ENCODE measurements at regions not wholly inside any gene's neighbourhood (a gene's known extent, or its start where the extent isn't known, plus 50 kb on each side); places are given as distances from the start of the nearest gene placed in this dataset.

DNA sequence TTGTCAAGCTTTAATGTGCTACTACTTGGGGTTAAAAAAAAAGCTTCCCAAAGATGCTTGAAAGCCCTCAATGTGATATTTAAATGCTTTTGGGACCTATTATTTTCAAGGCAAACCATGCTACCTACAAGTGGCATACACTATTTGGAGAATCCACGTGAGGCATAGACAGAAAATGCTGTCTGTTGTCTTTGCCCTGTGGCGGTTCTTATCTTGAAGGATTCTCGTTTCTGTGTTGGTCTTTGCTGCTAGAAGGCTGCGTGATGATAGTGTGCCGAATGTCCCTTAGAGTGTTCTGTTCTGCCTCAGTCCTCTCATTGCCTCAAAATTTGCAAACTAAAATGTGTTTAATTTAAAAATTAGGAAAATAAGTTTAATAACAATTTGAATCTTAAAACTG lies 356.2 kb upstream of the RARB start:
- intact Hi-C loops (cut with DNase I), result no loop called here
- no peaks in the 10 kb centered on the region for H3K4me1 ChIP-seq
- no peaks in the 10 kb centered on the region for H3K36me3 ChIP-seq
- TF ChIP-seq POLR2A (IDR thresholded peaks at IDR 0.05), result no peak
- no peaks in the 10 kb centered on the region for H3K9me3 ChIP-seq
- no peak overlapping the region for H3K27ac ChIP-seq
- no peak overlapping the region for H3K4me3 ChIP-seq
- WGBS, 2 donors, result 90 to 92% methylated on average over 5 of the region's 5 CpGs
- DNase-seq, result no peak
- no peaks in the 10 kb centered on the region for H3K27me3 ChIP-seq

DNA sequence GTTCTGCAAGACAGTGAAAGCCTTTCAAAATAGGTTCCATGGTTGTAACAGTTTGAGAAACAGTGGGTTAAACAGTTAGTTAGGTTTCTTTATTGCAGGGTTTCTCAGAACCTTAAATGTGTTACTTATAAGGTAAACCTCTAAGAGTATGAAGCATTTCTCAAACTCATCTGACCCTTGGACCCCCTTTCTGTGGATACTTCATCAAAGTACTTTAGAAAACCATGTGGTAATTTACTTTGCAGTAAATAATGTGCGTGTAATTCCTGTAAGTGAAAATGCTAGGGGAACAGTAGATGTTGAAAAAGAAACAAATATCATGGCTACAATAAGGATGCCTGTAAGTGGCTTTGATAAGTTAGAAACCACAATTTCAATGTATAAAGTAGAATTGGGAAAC lies 354.6 kb upstream of the RARB start:
- no peaks in the 10 kb centered on the region for H3K36me3 ChIP-seq
- no peak overlapping the region for H3K4me3 ChIP-seq
- DNase-seq, result no peak
- no peaks in the 10 kb centered on the region for H3K27me3 ChIP-seq
- no peak for TF ChIP-seq POLR2A (IDR thresholded peaks at IDR 0.05)
- no peaks in the 10 kb centered on the region for H3K4me1 ChIP-seq
- no peak overlapping the region for H3K27ac ChIP-seq
- WGBS, 2 donors, result 79 to 96% methylated on average over 1 of the region's 1 CpG
- intact Hi-C loops (cut with DNase I), result no loop called here
- no peaks in the 10 kb centered on the region for H3K9me3 ChIP-seq

DNA sequence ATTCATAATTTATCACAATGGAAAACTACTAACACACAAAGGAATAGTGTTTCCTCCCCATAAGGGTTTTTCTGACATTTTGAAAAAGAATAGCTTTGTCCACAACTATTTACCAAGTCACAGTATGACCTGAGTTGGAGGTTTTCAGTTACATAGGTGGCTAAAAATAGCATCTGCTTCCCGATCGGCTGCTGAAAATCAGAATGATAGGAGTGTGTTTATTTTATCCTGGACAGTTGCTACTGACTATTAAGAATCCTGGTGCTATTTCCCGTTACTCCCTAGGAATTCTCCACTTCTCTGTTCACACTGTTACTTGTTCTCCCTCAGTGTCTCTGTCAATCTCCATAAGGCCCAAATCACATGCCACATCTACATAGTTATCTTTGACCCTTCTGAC lies 353.9 kb upstream of the RARB start:
- no peak overlapping the region for H3K27ac ChIP-seq
- DNase-seq, result no peak
- no peaks in the 10 kb centered on the region for H3K27me3 ChIP-seq
- H3K4me1 ChIP-seq, result no peaks in the 10 kb centered on the region
- no peaks in the 10 kb centered on the region for H3K9me3 ChIP-seq
- no peak for TF ChIP-seq POLR2A (IDR thresholded peaks at IDR 0.05)
- TF ChIP-seq, protein P1, sequence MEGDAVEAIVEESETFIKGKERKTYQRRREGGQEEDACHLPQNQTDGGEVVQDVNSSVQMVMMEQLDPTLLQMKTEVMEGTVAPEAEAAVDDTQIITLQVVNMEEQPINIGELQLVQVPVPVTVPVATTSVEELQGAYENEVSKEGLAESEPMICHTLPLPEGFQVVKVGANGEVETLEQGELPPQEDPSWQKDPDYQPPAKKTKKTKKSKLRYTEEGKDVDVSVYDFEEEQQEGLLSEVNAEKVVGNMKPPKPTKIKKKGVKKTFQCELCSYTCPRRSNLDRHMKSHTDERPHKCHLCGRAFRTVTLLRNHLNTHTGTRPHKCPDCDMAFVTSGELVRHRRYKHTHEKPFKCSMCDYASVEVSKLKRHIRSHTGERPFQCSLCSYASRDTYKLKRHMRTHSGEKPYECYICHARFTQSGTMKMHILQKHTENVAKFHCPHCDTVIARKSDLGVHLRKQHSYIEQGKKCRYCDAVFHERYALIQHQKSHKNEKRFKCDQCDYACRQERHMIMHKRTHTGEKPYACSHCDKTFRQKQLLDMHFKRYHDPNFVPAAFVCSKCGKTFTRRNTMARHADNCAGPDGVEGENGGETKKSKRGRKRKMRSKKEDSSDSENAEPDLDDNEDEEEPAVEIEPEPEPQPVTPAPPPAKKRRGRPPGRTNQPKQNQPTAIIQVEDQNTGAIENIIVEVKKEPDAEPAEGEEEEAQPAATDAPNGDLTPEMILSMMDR (IDR thresholded peaks at IDR 0.05), result no peak
- H3K4me3 ChIP-seq, result no peak overlapping the region
- WGBS, 2 donors, result 52 to 68% methylated on average over 3 of the region's 3 CpGs
- intact Hi-C loops (cut with DNase I), result no loop called here
- H3K36me3 ChIP-seq, result no peaks in the 10 kb centered on the region

DNA sequence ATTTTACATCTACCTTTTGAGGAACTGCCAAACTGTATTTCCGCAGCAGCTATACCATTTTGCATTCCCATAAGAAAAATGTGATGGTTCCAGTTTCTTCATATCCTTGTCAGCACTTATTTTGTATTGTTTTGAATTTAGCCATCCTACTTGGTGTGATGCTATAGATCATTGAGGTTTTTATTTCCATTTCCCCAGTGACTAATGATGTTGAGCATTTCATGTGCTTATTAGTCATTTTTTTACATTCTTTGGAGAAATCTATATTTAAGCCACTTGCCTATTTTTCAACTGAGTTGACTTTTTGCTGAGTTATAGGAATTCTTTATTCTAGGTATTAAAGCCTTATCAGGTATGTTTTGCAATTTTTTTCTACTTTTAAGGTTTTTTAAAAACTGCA lies 347.6 kb upstream of the RARB start:
- Histone ChIP-seq H3K4me3 (no peak overlapping the region), H3K27me3 (no peaks in the 10 kb centered on the region), H3K4me1 (no peaks in the 10 kb centered on the region), H3K9me3 (no peaks in the 10 kb centered on the region), H3K36me3 (no peaks in the 10 kb centered on the region), H3K27ac (no peak overlapping the region)
- WGBS, 2 donors, result 92 to 100% methylated on average over 1 of the region's 1 CpG
- TF ChIP-seq, protein P1 (IDR thresholded peaks at IDR 0.05), result no peak
- intact Hi-C loops (cut with DNase I), result no loop called here
- no peak for DNase-seq

DNA sequence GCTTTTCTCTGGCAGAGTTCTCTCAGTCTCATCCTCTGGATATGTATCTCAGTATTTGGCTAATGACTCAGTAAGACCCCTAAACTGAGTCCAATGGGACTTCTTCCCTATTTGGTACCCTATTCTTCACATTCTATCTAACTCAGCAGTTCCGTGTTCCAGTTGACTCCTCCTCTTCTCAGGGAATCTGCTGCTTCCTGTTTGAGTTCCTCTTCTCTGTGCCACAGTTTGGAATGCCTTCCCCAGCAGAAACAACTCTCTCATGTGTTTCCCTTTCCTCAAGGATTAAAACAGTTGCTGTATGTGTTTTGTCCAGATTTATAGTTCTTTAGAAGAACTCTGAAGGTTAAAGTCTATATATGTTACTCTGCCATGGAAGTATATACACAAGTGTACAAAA lies 344.0 kb upstream of the RARB start:
- DNase-seq, result no peak
- Histone ChIP-seq H3K27ac (no peak overlapping the region), H3K4me3 (no peak overlapping the region), H3K27me3 (no peaks in the 10 kb centered on the region), H3K9me3 (no peaks in the 10 kb centered on the region), H3K4me1 (no peaks in the 10 kb centered on the region), H3K36me3 (no peaks in the 10 kb centered on the region)
- intact Hi-C loops (cut with DNase I), result no loop called here
- TF ChIP-seq, protein P1 (IDR thresholded peaks at IDR 0.05), result no peak
- TF ChIP-seq POLR2A (IDR thresholded peaks at IDR 0.05), result no peak
- WGBS, 2 donors, result 50 to 71% methylated on average over 1 of the region's 1 CpG

DNA sequence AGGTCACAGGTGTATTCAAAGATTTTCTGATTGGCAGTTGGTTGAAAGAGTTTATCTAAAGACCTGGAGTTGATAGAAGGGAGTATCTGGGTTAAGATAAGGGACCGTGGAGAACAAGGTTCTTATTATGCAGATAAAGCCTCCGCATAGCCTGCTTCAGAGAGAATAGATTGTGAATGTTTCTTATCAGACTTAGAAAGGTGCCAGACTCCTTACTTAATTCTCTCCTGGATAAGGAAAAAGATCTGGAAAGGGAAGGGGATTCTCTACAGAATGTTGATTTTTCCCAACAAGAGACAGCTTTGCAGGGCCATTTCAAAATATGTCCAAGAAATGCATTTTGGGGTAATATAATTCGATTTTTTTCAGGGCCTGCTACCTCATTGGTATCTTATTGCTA lies 341.3 kb upstream of the RARB start:
- no peak overlapping the region for H3K4me3 ChIP-seq
- 67 to 87% methylated on average over 3 of the region's 3 CpGs for whole genome bisulfite sequencing, 2 donors
- no peaks in the 10 kb centered on the region for H3K27me3 ChIP-seq
- intact Hi-C loops (cut with DNase I), result no loop called here
- no peaks in the 10 kb centered on the region for H3K36me3 ChIP-seq
- H3K4me1 ChIP-seq, result no peaks in the 10 kb centered on the region
- H3K27ac ChIP-seq, result no peak overlapping the region
- DNase-seq, result no peak
- no peaks in the 10 kb centered on the region for H3K9me3 ChIP-seq
- TF ChIP-seq POLR2A (IDR thresholded peaks at IDR 0.05), result no peak
- TF ChIP-seq, protein P1 (IDR thresholded peaks at IDR 0.05), result no peak
